ENCODE measurements at regions not wholly inside any gene's neighbourhood (a gene's known extent, or its start where the extent isn't known, plus 50 kb on each side); places are given as distances from the start of the nearest gene placed in this dataset.

DNA sequence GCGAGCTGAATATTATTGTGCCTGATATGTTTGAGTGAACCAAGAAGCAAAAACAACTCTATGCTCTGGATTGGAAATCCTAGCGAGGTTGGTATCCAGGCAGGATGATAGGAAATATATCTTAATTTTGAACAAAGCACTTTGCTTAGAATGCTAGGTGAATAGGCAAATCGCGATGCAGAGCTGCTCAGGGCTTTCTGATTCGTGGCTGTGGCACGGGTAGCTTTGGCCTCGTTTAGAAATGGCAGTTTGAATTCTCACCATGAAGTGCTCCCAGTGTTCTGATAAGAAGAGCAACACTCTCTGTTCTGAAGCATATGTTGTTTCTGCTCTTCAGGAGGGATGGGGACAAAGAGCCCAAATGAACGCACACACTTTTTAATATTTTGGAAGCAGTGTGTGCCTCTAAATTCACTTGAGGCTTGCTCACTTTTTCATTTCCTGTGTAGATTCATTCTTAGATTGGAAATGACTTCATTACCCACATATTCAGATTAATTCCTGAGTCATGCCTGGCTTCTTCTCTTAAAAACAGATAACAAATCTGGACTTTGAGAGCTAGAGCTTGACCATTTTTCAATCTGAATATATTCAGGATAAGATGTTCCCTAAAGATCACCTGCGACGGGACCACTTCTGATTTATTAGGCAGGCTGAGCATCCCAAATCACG is 200.9 kb downstream of the RPAP3 start:
- TF ChIP-seq, protein P1, sequence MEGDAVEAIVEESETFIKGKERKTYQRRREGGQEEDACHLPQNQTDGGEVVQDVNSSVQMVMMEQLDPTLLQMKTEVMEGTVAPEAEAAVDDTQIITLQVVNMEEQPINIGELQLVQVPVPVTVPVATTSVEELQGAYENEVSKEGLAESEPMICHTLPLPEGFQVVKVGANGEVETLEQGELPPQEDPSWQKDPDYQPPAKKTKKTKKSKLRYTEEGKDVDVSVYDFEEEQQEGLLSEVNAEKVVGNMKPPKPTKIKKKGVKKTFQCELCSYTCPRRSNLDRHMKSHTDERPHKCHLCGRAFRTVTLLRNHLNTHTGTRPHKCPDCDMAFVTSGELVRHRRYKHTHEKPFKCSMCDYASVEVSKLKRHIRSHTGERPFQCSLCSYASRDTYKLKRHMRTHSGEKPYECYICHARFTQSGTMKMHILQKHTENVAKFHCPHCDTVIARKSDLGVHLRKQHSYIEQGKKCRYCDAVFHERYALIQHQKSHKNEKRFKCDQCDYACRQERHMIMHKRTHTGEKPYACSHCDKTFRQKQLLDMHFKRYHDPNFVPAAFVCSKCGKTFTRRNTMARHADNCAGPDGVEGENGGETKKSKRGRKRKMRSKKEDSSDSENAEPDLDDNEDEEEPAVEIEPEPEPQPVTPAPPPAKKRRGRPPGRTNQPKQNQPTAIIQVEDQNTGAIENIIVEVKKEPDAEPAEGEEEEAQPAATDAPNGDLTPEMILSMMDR (IDR thresholded peaks at IDR 0.05; ENCODE audit: low read depth, low read length, missing input control), result no peak
- TF ChIP-seq, protein P2, sequence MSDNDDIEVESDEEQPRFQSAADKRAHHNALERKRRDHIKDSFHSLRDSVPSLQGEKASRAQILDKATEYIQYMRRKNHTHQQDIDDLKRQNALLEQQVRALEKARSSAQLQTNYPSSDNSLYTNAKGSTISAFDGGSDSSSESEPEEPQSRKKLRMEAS (IDR thresholded peaks at IDR 0.05), result no peak
- TF ChIP-seq, protein P3, sequence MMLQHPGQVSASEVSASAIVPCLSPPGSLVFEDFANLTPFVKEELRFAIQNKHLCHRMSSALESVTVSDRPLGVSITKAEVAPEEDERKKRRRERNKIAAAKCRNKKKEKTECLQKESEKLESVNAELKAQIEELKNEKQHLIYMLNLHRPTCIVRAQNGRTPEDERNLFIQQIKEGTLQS (IDR thresholded peaks at IDR 0.05), result no peak
